WTC11 (cell line): ENCODE measurements at regions not wholly inside any gene's neighbourhood (a gene's known extent, or its start where the extent isn't known, plus 50 kb on each side); places are given as distances from the start of the nearest gene placed in this dataset.
"Not testable (repeated sequence)": the region's sequence is repeated elsewhere in the genome, so short reads cannot be mapped to it uniquely, and the experiment has no call there.

Experiments used
- ATAC-seq: fragments of 200-7000 bp; cut with Tn5 transposase; 2 replicates; pipeline ENCODE4 v1.10.0; 2021; ENCODE audit warnings: mild to moderate bottlenecking, moderate library complexity
- CTCF ChIA-PET: fragments of 300-600 bp; sonication (Branson Sonifier 250); formaldehyde crosslinking; loops from one replicate; lab custom pipeline; 2021; ENCODE audit warnings: antibody characterized with exemption; lab: Charles Lee
- POLR2A ChIA-PET: fragments of 350-600 bp; sonication (Branson Sonifier 250); formaldehyde crosslinking; loops from one replicate; lab custom pipeline; 2021; ENCODE audit warnings: antibody characterized with exemption; lab: Charles Lee
- DNase-seq: peaks from one replicate; pipeline ENCODE4 v3.0.0; 2021; ENCODE audit warnings: low spot score
- H3K27ac Mint-ChIP-seq: 2 replicates; pipeline ENCODE4 v1.8.0; 2021; ENCODE audit warnings: mixed read lengths
- H3K27me3 Mint-ChIP-seq: 2 replicates; pipeline ENCODE4 v1.8.0; 2021; ENCODE audit warnings: low read depth, mild to moderate bottlenecking, moderate library complexity, mixed read lengths
- H3K36me3 Mint-ChIP-seq: 2 replicates; pipeline ENCODE4 v1.8.0; 2021; ENCODE audit warnings: mixed read lengths
- H3K4me1 Mint-ChIP-seq: 2 replicates; pipeline ENCODE4 v1.8.0; 2022; ENCODE audit warnings: mixed read lengths
- H3K4me3 Mint-ChIP-seq: 2 replicates; pipeline ENCODE4 v1.8.0; 2021; ENCODE audit warnings: mild to moderate bottlenecking, moderate library complexity, mixed read lengths
- H3K9me3 Mint-ChIP-seq: 2 replicates; pipeline ENCODE4 v1.8.0; 2021; ENCODE audit warnings: mixed read lengths
- KAT7 ChIP-seq: sonication (generic); formaldehyde crosslinking; IDR thresholded peaks from 2 replicates; pipeline ENCODE4 v1.8.1; 2023; ENCODE audit warnings: missing genetic modification reagents, mild to moderate bottlenecking, borderline replicate concordance
- NFATC4 ChIP-seq: fragments of 250-450 bp; sonication (Bioruptor Pico); IDR thresholded peaks from 2 replicates; pipeline ENCODE4 v1.9.0; 2021; ENCODE audit warnings: mild to moderate bottlenecking
- NFE2L1 ChIP-seq: sonication (generic); formaldehyde crosslinking; IDR thresholded peaks from 2 replicates; pipeline ENCODE4 v1.8.1; 2023; ENCODE audit warnings: missing genetic modification reagents
- NR1H2 ChIP-seq: sonication (generic); formaldehyde crosslinking; IDR thresholded peaks from 2 replicates; pipeline ENCODE4 v1.9.0; 2021; ENCODE audit warnings: mild to moderate bottlenecking, moderate library complexity, missing genetic modification reagents
- PRRX2 ChIP-seq: fragments of 250-450 bp; sonication (Bioruptor Pico); IDR thresholded peaks from 2 replicates; pipeline ENCODE4 v1.8.0; 2021; ENCODE audit warnings: mild to moderate bottlenecking
- SOX15 ChIP-seq: fragments of 250-450 bp; sonication (Bioruptor Pico); IDR thresholded peaks from 2 replicates; pipeline ENCODE4 v1.9.0; 2021; ENCODE audit warnings: mild to moderate bottlenecking
- TEAD1 ChIP-seq: sonication (generic); formaldehyde crosslinking; IDR thresholded peaks from 2 replicates; pipeline ENCODE4 v1.8.0; 2022; ENCODE audit warnings: mild to moderate bottlenecking, missing genetic modification reagents
- ZNF138 ChIP-seq: sonication (generic); formaldehyde crosslinking; conservative IDR thresholded peaks from 2 replicates; pipeline ENCODE4 v1.8.1; 2022; ENCODE audit warnings: mild to moderate bottlenecking, moderate library complexity, missing genetic modification reagents
- ZNF317 ChIP-seq: sonication (generic); formaldehyde crosslinking; IDR thresholded peaks from 2 replicates; pipeline ENCODE4 v1.8.1; 2023; ENCODE audit warnings: low read depth, mild to moderate bottlenecking, moderate library complexity, missing genetic modification reagents, borderline replicate concordance
- ZNF396 ChIP-seq: fragments of 250-450 bp; sonication (Bioruptor Pico); IDR thresholded peaks from 2 replicates; pipeline ENCODE4 v1.8.0; 2021; ENCODE audit warnings: mild to moderate bottlenecking, moderate library complexity, borderline replicate concordance
- TF ChIP-seq, protein P1 (sequence below): sonication (generic); formaldehyde crosslinking; IDR thresholded peaks from 2 replicates; pipeline ENCODE4 v1.8.1; 2022; ENCODE audit warnings: missing genetic modification reagents, borderline replicate concordance
- TF ChIP-seq, protein P2 (sequence below): fragments of 200-600 bp; IDR thresholded peaks from 2 replicates; pipeline ENCODE4 v1.8.0; 2022; ENCODE audit warnings: antibody characterized with exemption
- TF ChIP-seq, protein P3 (sequence below): sonication (generic); formaldehyde crosslinking; IDR thresholded peaks from 2 replicates; pipeline ENCODE4 v1.8.0; 2022; ENCODE audit warnings: mild to moderate bottlenecking, missing genetic modification reagents
- TF ChIP-seq, protein P4 (sequence below): sonication (generic); formaldehyde crosslinking; IDR thresholded peaks from 2 replicates; pipeline ENCODE4 v1.8.1; 2023; ENCODE audit warnings: mild to moderate bottlenecking, missing genetic modification reagents, moderate library complexity
- TF ChIP-seq, protein P5 (sequence below): sonication (generic); formaldehyde crosslinking; IDR thresholded peaks from 2 replicates; pipeline ENCODE4 v1.8.0; 2022; ENCODE audit warnings: mild to moderate bottlenecking, missing genetic modification reagents

DNA sequence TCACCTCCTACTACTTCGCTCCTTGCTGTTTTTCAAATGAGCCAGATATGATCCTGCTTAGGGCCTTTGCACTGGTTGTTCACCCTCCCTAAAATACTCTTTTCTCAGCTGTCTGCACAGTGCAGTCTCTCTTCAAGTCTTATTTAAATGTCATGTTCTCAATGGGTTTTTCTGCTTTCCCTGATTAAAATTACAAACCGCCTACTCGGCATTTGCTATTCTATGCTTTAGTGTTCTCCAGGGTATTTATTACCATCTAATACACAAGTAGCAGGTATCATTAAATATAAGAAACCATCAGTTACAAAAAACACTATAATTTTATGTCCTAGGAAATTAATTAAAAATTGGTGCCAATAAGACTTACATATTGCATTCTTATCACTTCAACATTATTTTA, 108.0 kb upstream of the TMTC1 start (continued):
- TF ChIP-seq, protein P1, sequence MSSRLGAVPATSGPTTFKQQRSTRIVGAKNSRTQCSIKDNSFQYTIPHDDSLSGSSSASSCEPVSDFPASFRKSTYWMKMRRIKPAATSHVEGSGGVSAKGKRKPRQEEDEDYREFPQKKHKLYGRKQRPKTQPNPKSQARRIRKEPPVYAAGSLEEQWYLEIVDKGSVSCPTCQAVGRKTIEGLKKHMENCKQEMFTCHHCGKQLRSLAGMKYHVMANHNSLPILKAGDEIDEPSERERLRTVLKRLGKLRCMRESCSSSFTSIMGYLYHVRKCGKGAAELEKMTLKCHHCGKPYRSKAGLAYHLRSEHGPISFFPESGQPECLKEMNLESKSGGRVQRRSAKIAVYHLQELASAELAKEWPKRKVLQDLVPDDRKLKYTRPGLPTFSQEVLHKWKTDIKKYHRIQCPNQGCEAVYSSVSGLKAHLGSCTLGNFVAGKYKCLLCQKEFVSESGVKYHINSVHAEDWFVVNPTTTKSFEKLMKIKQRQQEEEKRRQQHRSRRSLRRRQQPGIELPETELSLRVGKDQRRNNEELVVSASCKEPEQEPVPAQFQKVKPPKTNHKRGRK (CRISPR knock-in tag): no peak
- TF ChIP-seq NR1H2 (no peak), NFATC4 (CRISPR knock-in tag) (no peak)

DNA sequence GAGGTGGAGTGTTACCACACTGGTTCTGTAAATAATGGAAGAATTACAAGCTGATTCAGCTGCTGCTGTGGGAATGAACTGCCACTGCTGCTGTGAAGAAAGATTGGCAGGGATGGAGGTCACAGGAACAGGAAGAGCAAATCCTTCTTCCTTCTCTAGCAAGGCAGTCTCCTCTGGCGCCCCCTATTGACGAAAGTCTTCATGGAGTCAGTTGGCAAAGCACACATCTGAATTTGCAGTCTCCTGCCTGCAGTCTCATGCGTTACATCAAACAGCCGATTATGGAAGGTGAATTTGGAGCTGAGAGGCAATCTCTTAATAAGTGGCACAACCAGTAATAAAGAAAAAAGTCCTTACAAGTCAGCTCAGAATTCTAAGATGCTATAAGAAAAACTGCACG, 106.0 kb upstream of the TMTC1 start:
- H3K36me3 Mint-ChIP-seq: peaks cover 36% of the 10 kb centered on the region
- H3K27me3 Mint-ChIP-seq: peaks cover 2% of the 10 kb centered on the region; the same call in 1 of the 2 replicates
- no peak overlapping the region for H3K4me3 Mint-ChIP-seq
- peaks cover 45% of the 10 kb centered on the region for H3K9me3 Mint-ChIP-seq
- TF ChIP-seq, protein P2, sequence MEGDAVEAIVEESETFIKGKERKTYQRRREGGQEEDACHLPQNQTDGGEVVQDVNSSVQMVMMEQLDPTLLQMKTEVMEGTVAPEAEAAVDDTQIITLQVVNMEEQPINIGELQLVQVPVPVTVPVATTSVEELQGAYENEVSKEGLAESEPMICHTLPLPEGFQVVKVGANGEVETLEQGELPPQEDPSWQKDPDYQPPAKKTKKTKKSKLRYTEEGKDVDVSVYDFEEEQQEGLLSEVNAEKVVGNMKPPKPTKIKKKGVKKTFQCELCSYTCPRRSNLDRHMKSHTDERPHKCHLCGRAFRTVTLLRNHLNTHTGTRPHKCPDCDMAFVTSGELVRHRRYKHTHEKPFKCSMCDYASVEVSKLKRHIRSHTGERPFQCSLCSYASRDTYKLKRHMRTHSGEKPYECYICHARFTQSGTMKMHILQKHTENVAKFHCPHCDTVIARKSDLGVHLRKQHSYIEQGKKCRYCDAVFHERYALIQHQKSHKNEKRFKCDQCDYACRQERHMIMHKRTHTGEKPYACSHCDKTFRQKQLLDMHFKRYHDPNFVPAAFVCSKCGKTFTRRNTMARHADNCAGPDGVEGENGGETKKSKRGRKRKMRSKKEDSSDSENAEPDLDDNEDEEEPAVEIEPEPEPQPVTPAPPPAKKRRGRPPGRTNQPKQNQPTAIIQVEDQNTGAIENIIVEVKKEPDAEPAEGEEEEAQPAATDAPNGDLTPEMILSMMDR: peak; percentile 80
- no peak for TF ChIP-seq KAT7 (CRISPR knock-in tag)
- TF ChIP-seq ZNF317 (CRISPR knock-in tag): peak; percentile 76
- TF ChIP-seq, all 79 proteins: peak for 2
- DNase-seq: peak; percentile 86
- peaks cover 11% of the 10 kb centered on the region for H3K4me1 Mint-ChIP-seq
- POLR2A ChIA-PET: no interaction called here
- no peak overlapping the region for H3K27ac Mint-ChIP-seq
- peak; percentile 76 for ATAC-seq
- CTCF ChIA-PET: interaction anchor here (0.5 to 3.7 kb wide), 11 partner anchors 11 to 365 kb away, joined by 3 to 23 read pairs (median 3); partner anchors contain the start of gene TMTC1

DNA sequence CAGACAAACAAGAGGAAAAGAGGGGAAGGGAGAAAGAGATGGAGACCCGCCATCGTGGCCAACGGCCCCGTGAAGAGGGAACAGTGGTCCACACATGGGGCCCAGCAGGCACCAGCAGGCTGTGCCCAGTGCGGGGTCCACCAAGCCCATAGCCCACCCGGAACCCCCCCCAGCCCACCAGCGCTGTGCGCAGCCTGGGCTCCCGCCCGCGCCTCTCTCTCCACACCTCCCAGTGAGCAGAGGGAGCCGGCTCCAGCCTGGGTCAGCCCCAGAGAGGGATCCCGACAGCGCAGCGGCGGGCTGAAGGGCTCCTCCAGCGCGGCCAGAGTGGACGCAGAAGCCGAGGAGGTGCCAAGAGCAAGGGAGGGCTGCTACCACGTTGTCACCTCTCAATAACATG, 105.0 kb upstream of the TMTC1 start:
- peaks cover 45% of the 10 kb centered on the region for H3K36me3 Mint-ChIP-seq
- no peak overlapping the region for H3K4me3 Mint-ChIP-seq
- POLR2A ChIA-PET: no interaction called here
- peaks cover 54% of the 10 kb centered on the region for H3K9me3 Mint-ChIP-seq
- no peak for DNase-seq
- ATAC-seq: no peak
- no peak for TF ChIP-seq ZNF138
- TF ChIP-seq NFE2L1: no peak
- TF ChIP-seq PRRX2 (CRISPR knock-in tag): no peak
- no peak for TF ChIP-seq ZNF396 (CRISPR knock-in tag)
- no peak for TF ChIP-seq SOX15 (CRISPR knock-in tag)
- H3K27ac Mint-ChIP-seq: no peak overlapping the region
- H3K27me3 Mint-ChIP-seq: peaks cover 10% of the 10 kb centered on the region; the same call in 1 of the 2 replicates
- CTCF ChIA-PET: interaction anchor here (1.1 to 3.7 kb wide), 2 partner anchors 12 to 226 kb away, joined by 4 to 23 read pairs; no protein-coding TSS in a partner anchor
- H3K4me1 Mint-ChIP-seq: peaks cover 19% of the 10 kb centered on the region

DNA sequence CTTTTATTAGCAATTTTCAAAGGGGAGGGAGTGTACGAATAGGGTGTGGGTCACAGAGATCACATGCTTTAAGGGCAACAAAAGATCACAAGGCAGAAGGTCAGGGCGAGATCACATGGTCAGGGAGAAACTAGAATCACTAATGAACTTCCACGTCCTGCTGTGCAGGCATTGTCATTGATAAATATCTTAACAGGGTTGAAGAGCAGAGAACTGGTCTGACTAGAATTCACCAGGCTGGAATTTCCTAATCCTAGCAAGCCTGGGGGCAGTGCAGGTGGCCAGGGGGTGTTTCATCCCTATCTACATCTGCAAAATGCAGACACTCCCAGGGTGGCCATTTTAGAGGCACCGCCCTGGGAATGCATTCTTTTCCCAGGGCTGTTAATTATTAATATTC, 101.2 kb upstream of the TMTC1 start:
- peak; percentile 59 for DNase-seq
- peaks cover 77% of the 10 kb centered on the region for H3K9me3 Mint-ChIP-seq
- TF ChIP-seq, protein P3, sequence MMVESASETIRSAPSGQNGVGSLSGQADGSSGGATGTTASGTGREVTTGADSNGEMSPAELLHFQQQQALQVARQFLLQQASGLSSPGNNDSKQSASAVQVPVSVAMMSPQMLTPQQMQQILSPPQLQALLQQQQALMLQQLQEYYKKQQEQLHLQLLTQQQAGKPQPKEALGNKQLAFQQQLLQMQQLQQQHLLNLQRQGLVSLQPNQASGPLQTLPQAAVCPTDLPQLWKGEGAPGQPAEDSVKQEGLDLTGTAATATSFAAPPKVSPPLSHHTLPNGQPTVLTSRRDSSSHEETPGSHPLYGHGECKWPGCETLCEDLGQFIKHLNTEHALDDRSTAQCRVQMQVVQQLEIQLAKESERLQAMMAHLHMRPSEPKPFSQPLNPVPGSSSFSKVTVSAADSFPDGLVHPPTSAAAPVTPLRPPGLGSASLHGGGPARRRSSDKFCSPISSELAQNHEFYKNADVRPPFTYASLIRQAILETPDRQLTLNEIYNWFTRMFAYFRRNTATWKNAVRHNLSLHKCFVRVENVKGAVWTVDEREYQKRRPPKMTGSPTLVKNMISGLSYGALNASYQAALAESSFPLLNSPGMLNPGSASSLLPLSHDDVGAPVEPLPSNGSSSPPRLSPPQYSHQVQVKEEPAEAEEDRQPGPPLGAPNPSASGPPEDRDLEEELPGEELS: peak; percentile 37; the same call in 1 of the 2 replicates
- peak; percentile 93 for TF ChIP-seq TEAD1 (CRISPR knock-in tag)
- TF ChIP-seq, protein P4, sequence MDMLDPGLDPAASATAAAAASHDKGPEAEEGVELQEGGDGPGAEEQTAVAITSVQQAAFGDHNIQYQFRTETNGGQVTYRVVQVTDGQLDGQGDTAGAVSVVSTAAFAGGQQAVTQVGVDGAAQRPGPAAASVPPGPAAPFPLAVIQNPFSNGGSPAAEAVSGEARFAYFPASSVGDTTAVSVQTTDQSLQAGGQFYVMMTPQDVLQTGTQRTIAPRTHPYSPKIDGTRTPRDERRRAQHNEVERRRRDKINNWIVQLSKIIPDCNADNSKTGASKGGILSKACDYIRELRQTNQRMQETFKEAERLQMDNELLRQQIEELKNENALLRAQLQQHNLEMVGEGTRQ (CRISPR knock-in tag): peak; percentile 81
- TF ChIP-seq, protein P5, sequence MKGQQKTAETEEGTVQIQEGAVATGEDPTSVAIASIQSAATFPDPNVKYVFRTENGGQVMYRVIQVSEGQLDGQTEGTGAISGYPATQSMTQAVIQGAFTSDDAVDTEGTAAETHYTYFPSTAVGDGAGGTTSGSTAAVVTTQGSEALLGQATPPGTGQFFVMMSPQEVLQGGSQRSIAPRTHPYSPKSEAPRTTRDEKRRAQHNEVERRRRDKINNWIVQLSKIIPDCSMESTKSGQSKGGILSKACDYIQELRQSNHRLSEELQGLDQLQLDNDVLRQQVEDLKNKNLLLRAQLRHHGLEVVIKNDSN (CRISPR knock-in tag): peak; percentile 73
- H3K4me3 Mint-ChIP-seq, ATAC-seq, POLR2A ChIA-PET: not testable (repeated sequence)
- H3K27ac Mint-ChIP-seq: peak overlapping the region; percentile 99
- H3K36me3 Mint-ChIP-seq: peaks cover 65% of the 10 kb centered on the region
- H3K27me3 Mint-ChIP-seq: peaks cover 16% of the 10 kb centered on the region
- CTCF ChIA-PET: interaction anchor here (0.8 kb wide), 1 partner anchor 17 kb away, joined by 3 read pairs; no protein-coding TSS in a partner anchor
- peaks cover 30% of the 10 kb centered on the region for H3K4me1 Mint-ChIP-seq
